ENCODE measurements at regions not wholly inside any gene's neighbourhood (a gene's known extent, or its start where the extent isn't known, plus 50 kb on each side); places are given as distances from the start of the nearest gene placed in this dataset.

GRCh38 chr7:86939197-86939814 is 120.1 kb downstream of the ELAPOR2 start:
- Histone ChIP-seq H3K4me3 (ENCODE audit: low read depth, low read length) (no peak overlapping the region), H3K27me3 (ENCODE audit: control insufficient read depth, insufficient read depth, low read length) (no peaks in the 10 kb centered on the region), H3K36me3 (ENCODE audit: control insufficient read depth, insufficient read depth, low read length) (no peaks in the 10 kb centered on the region)
- DNase-seq (ENCODE audit: low read depth), result peak; percentile 85
- no peak for FAIRE-seq
- peak; percentile 49 for TF ChIP-seq CTCF (IDR thresholded peaks at IDR 0.05; ENCODE audit: insufficient read depth, low read length, severe bottlenecking)

GRCh38 chr7:86937363-86937878 is 122.0 kb downstream of the ELAPOR2 start:
- no peak for FAIRE-seq
- H3K4me3 ChIP-seq (ENCODE audit: low read depth, low read length), result no peak overlapping the region
- no peak for TF ChIP-seq CTCF (IDR thresholded peaks at IDR 0.05; ENCODE audit: insufficient read depth, low read length, severe bottlenecking)
- H3K27me3 ChIP-seq (ENCODE audit: control insufficient read depth, insufficient read depth, low read length), result no peaks in the 10 kb centered on the region
- no peaks in the 10 kb centered on the region for H3K36me3 ChIP-seq (ENCODE audit: control insufficient read depth, insufficient read depth, low read length)
- DNase-seq (ENCODE audit: low read depth), result no peak

- TF ChIP-seq CTCF (IDR thresholded peaks at IDR 0.05; ENCODE audit: insufficient read depth, low read length, severe bottlenecking), result no peak
- DNase-seq (ENCODE audit: low read depth) (no peak), FAIRE-seq (no peak)
- H3K36me3 ChIP-seq (ENCODE audit: control insufficient read depth, insufficient read depth, low read length), result no peaks in the 10 kb centered on the region
- H3K4me3 ChIP-seq (ENCODE audit: low read depth, low read length), result no peak overlapping the region
- H3K27me3 ChIP-seq (ENCODE audit: control insufficient read depth, insufficient read depth, low read length), result no peaks in the 10 kb centered on the region
Observed at GRCh38 chr7:86933295-86933845, 126.1 kb downstream of the ELAPOR2 start.

- no peaks in the 10 kb centered on the region for H3K27me3 ChIP-seq (ENCODE audit: control insufficient read depth, insufficient read depth, low read length)
- DNase-seq (ENCODE audit: low read depth), result peak; percentile 70
- no peak overlapping the region for H3K4me3 ChIP-seq (ENCODE audit: low read depth, low read length)
- no peaks in the 10 kb centered on the region for H3K36me3 ChIP-seq (ENCODE audit: control insufficient read depth, insufficient read depth, low read length)
- FAIRE-seq, result no peak
- TF ChIP-seq CTCF (IDR thresholded peaks at IDR 0.05; ENCODE audit: insufficient read depth, low read length, severe bottlenecking), result no peak
Observed at GRCh38 chr7:86932038-86932512, 127.4 kb downstream of the ELAPOR2 start.

- H3K36me3 ChIP-seq (ENCODE audit: control insufficient read depth, insufficient read depth, low read length), result no peaks in the 10 kb centered on the region
- no peak overlapping the region for H3K4me3 ChIP-seq (ENCODE audit: low read depth, low read length)
- no peaks in the 10 kb centered on the region for H3K27me3 ChIP-seq (ENCODE audit: control insufficient read depth, insufficient read depth, low read length)
- TF ChIP-seq CTCF (IDR thresholded peaks at IDR 0.05; ENCODE audit: insufficient read depth, low read length, severe bottlenecking), result no peak
- no peak for FAIRE-seq
- no peak for DNase-seq (ENCODE audit: low read depth)
Observed at GRCh38 chr7:86931439-86931838, 128.0 kb downstream of the ELAPOR2 start.

Measured in bronchial epithelial cell (primary cell).